GM18870 (cell line): ENCODE measurements at regions not wholly inside any gene's neighbourhood (a gene's known extent, or its start where the extent isn't known, plus 50 kb on each side); places are given as distances from the start of the nearest gene placed in this dataset.

Experiments
- ATAC-seq: cut with Tn5 transposase; IDR thresholded peaks from one replicate; pipeline ENCODE4 v1.9.1; 2021; ENCODE audit warnings: moderate library complexity; ENCODE audit not compliant: unreplicated experiment

DNA sequence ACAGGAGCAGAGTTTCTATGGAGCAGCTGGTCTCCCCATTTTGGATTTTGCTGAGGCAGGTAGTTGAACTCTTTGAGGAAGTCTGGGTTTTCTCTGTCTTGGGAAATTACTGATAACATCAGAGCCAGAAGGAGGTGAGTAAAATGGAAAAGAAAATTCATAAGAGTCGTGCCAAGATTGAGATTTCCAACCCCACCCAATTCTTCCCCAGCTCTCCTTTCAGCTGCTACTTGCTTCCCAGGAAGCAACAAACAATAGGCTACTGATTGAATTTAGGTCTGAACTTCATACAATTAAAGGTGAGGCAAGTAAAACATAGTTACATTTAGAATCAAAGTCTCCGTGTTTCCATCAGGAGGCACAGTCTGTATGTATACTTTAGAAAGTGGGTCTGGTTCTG lies 54.6 kb upstream of the EOLA2 start:
- ATAC-seq, result no peak

- no peak for ATAC-seq
These were observed 55.7 kb upstream of the EOLA2 start for GRCh38 chrX:149993989-149994388.

DNA sequence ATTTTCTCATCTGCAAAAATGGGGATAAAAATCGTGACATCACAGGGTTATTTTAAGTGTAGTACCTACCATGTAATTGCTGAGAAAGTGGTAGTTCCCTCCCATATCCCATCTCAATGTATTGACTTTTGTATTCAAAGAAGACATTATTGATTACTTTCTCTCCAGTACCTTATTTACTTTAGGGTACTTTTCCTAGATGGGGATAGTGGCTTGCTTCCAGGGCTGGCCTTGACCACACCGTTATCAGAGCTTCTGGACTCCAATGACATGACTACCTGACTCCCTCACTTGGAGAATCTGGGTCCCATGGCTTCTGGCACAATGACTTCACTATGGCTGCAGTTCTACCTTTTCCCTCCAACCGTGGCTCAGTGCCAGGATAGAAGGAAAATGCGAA lies 58.2 kb upstream of the EOLA2 start:
- ATAC-seq, result no peak

DNA sequence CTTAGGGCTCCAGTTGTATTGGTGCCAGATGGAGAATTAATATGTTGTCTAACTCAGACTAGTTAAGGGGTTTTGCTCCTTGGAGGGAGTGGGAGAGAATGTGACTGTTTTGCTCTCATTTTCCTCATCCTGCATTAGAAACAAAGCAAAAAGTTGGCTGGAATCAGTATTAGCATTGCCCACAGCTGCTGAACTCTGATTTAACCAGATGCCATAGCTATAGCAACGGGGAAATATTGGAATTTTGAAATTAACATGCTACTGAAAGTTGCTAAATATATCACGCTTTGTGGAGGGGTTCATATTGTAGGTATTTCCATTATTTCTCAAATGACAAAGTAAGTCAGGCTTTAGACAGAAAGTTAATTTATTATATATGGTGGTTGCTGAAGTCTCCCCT lies 66.7 kb upstream of the EOLA2 start:
- no peak for ATAC-seq

DNA sequence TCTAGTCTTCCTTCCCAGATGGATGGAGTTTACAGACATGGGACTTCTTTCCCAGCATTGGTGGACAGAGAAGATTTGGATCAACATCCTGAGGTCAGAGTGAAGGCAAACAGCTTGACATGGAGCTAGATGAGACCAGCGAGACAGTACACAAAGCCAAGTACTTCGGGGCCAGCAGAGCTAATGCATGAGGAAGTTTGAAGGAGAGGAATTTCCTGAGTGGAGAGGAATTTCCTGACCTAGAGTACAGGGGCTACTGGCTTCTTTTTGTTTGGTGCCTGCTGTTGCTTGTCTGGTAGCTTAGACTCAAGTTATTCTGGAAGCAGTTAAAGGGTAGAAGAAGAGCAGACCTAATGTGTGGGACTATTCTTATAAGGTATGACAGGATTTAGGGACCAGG lies 69.1 kb upstream of the EOLA2 start:
- ATAC-seq, result no peak

DNA sequence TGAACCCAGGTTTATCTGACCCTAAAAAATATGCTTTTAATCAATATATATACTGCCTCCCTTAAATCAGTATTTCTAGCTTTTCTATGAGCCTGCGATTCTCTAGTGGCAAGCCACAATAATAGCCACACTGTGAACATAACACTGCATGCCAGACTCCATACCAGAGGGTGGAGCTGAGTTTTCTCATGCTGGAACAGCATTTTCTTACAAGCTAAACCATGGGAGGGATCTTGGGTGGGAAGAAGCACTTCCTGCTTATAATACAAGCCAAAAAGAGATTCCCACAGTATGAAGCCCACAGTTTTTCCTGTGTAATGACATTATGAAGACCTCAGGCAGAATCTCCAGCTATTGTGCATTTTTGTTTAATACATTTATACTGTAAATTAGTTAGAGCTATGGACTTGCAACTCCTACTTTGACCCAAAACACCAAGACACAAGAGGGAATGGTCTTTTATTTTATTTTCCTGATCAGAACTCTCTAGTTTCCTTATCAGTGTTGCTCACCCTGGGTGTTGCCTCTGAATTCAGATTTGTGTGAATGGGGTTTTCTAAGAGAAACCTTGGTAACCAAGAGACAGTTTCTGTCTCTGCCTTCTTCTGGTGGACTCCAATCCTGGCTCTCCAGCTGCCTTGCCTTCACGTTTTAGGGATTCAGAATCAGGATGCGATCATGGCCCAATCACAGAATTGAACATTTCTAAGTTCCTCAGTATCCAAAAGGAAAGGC lies 74.5 kb upstream of the EOLA2 start:
- no peak for ATAC-seq

GRCh38 chrX:150014525-150014924 lies 76.2 kb upstream of the EOLA2 start:
- ATAC-seq, result no peak

- no peak for ATAC-seq
These were observed 79.6 kb upstream of the EOLA2 start for GRCh38 chrX:150017868-150018267.

DNA sequence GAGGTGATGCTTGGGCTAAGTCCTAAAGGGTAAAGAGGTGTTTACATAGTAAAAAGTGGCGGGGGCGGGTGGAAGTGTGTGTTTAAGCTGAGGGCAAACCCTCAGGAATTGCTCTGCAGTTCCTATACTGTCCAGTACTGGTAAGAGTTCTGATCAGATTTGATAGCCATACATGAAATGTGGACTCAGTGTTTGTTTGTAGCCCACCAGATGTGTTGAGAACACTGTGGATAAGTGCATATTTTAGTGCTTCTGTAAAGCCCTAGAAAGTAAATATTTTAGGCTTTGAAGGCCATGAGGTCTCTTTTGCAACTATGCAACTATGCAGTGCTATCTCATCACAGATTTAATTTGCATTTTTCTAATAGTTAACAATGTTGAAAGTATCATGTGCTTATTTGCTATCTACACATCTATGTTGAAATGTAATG lies 80.7 kb upstream of the EOLA2 start:
- ATAC-seq, result no peak

DNA sequence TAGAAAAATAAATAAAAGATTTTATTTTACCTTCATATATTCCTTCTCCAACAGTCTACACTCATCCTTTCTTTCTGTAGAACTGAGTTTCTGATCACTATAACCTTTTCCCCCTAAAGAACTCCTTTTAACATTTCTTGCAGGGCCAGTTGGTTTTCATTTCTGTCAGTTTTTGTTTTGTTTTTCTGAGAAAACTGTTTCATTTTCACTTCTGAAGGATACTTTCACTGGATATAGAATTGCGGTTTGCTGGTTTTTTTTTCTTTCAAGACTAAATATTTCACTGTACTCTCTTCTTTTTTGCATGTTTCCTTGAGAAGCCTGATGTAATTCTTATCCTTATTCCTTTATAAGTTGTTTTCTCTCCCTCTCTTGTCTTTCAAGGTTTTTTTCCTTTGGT lies 90.4 kb upstream of the EOLA2 start:
- peak; percentile 58 for ATAC-seq

DNA sequence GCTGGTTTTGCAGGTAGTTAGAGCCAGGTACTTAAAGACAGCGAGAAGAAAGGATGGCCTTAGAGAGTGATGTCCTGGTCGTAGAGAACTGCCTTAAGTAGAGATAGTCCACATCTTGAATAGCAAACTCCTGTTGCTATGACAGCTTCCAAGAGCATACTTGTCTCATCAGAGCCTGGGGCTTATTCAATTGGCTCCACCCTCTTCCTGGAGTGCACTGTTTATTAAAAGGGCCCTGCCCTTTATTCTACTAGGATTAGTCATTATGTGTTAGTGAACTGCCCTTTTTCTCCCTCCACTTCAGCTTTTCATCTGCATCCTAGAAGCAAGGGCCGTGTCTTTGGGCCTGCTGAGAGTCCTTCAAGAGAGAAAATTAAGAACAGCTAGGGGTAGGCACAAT lies 94.5 kb upstream of the EOLA2 start:
- ATAC-seq, result no peak

DNA sequence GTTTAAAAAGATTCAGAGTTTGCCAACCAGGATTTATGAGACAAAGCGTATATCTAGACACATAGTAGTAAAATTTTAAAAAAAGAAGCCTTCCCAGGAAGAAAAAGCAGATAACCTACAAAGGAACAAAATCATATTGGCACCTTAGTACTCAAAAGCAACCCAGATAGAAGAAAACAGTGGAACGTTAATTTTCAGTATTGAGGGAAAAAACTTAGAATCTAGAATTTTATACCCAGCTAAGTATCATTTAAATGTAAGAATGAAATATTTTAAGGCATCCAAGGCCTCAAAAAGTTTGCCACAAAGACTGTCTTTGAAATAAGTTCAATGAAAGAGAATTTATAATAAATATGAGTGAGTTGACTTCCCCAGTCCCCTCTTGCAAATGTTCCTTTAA lies 96.5 kb upstream of the EOLA2 start:
- ATAC-seq, result no peak

GRCh38 chrX:150035531-150035930 lies 97.2 kb upstream of the EOLA2 start:
- no peak for ATAC-seq

GRCh38 chrX:150036181-150036580 lies 97.9 kb upstream of the EOLA2 start:
- ATAC-seq, result no peak

DNA sequence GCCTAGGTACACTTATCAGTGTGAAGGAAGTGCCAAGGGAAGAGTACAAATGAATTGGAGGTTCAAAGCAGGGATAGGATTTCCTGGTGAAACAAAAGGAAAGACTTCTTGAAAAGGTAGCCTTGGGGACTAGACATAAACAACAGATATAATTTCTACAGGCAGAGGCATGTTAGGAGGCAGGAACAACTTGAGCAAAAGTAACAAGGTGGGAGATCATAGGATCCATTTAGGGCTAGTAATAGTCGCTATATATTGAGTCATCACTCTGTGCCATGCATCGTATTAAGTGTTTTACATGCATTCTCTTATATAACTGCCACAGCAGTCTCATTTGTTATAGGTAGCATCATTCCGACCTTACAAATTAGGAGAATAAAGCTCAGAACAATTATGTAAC lies 98.3 kb upstream of the EOLA2 start:
- no peak for ATAC-seq

GRCh38 chrX:150037041-150037440 lies 98.8 kb upstream of the EOLA2 start:
- ATAC-seq, result no peak

GRCh38 chrX:150038315-150038714 lies 100.0 kb upstream of the EOLA2 start:
- ATAC-seq, result no peak

GRCh38 chrX:150038986-150039599 lies 100.8 kb upstream of the EOLA2 start:
- ATAC-seq, result no peak

DNA sequence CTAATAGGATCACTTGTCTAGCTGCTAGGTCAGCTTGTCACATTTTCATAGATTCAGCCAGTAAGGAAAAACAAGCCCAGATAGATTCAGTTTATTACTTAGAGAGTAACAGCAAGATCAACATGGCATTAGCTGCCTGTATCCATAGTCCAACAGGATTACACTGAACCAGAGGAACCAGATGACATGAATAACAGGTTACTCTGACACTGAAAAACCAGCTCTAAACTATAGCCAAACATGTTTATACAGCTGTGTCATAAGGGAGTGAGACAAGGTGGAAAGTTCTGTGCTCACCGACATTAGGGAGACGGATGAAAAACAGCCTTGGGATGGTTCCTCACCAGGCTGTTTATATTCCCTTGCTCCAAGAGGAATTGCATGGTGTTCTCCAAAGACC lies 102.9 kb upstream of the EOLA2 start:
- ATAC-seq, result no peak

DNA sequence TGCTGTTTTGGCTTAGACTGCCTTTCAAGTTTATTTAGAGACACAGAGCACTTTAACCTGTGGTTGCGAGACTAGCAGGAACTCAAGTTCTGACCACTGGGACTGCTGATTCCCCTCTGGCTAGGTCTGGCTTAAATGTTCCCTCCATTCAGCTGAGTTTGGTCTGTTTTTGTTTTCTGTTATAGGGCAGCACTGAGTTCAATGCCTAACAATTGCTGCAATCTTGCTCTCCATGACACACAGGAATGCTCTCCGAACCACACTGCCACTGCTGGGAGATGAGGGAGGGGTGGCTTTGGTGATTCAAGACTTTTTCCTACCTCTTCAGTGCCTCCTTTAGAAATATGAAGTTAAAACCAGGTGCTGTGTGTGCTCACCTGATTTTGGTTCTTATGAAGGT lies 106.3 kb upstream of the EOLA2 start:
- ATAC-seq, result no peak

DNA sequence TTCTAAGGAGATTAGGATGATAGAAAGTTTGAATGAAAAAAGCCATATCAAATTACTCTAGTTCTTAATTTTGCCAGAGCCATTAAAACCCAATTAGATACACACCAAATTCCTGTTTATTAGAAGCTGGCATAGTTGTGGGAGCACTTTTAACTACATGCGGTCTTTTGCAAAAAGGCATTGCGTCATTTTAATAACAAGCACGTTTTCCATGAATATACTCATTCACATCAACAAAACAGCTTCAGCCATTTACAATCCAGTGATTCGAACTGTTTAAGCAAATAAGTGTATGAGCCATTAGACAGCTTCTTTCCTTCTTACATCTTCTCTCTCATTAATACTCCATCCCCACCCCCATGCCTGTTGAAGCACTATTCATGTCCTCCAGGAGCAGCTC lies 109.5 kb upstream of the EOLA2 start:
- ATAC-seq, result no peak

- ATAC-seq, result no peak
These were observed 111.4 kb upstream of the EOLA2 start for GRCh38 chrX:150049647-150050046.

GRCh38 chrX:150050387-150050786 lies 112.1 kb upstream of the EOLA2 start:
- no peak for ATAC-seq
